NCI-H526 (cell line): ENCODE measurements at regions not wholly inside any gene's neighbourhood (a gene's known extent, or its start where the extent isn't known, plus 50 kb on each side); places are given as distances from the start of the nearest gene placed in this dataset.
"Not testable (repeated sequence)": the region's sequence is repeated elsewhere in the genome, so short reads cannot be mapped to it uniquely, and the experiment has no call there.

ENCODE experiments used
- DNase-seq, 2 experiments: peaks; one replicate each; lab custom pipeline; 2025; lab: John Stamatoyannopoulos, UW

DNA sequence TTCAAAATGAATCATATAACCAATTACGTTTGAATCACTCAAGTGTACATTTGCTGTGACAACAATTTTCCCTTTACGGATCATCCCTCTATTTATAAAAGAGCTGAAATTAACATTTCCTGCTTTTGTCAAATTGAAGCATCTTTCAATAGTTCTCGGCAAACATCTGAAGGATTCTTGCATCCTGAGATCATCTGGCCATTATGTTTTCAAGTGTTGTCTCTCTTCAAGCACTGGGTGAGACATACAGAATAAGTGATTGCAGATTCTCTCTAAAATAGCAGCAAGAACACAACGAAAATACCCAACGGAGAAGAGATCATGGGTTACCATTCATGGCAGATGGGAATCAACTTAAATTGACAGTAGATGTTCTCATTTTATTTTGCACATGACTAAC lies 283.4 kb upstream of the GRAMD2B start:
- no peak for DNase-seq

DNA sequence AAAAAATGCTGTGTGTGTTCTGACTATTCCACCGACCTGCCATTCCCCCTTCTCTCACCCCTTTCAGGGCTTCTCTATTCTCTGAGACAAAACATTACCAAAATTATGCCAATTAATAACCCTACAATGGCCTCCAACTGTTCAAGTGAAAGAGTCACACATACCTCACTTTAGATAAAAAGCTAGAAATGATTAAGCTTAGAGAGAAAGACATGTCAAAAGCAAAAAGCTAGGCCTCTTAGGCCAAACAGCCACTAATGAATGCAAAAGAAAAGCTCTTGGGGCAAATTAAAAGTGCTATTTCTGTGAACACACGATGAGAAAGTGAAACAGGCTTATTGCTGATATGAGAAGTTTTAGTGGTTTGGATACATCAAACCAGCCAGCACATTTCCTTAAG lies 279.6 kb upstream of the GRAMD2B start:
- no peak for DNase-seq

DNA sequence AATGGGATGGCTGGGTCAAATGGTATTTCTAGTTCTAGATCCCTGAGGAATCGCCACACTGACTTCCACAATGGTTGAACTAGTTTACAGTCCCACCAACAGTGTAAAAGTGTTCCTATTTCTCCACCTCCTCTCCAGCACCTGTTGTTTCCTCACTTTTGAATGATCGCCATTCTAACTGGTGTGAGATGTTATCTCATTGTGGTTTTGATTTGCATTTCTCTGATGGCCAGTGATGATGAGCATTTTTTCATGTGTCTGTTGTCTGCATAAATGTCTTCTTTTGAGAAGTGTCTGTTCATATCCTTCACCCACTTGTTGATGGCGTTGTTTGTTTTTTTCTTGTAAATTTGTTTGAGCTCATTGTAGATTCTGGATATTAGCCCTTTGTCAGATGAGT lies 272.9 kb upstream of the GRAMD2B start:
- not testable (repeated sequence) for DNase-seq

DNA sequence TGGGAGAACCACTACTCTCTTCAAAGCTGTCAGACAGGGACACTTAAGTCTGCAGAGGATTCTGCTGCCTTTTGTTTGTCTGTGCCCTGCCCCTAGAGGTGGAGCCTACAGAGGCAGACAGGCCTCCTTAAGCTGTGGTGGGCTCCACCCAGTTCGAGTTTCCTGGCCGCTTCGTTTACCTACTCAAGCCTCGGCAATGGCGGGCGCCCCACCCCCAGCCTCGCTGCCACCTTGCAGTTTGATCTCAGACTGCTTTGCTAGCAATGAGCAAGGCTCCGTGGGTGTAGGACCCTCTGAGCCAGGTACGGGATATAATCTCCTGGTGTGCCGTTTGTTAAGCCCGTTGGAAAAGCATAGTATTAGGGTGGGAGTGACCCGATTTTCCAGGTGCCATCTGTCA lies 267.9 kb upstream of the GRAMD2B start:
- not testable (repeated sequence) for DNase-seq

DNA sequence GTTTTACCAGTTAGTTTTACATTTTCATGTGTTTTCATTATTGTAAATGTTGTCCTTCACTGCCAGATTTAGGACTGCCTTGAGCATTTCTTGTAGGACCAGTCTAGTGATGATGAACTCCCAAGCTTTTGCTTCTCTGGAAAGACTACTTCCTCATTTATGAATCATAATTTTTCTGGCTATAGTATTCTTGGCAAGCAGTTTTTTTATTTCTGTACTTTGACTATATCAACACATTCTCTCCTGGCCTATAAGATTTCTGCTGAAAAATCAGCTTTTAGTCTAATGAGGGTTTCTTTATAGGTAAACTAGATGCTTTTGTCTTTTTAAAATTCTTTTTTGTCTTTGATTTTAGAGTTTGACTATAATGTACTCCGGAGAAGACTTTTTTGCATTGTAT lies 256.8 kb upstream of the GRAMD2B start:
- DNase-seq = no peak

- no peak for DNase-seq
These were observed 254.4 kb upstream of the GRAMD2B start for GRCh38 chr5:126168785-126169184.

DNA sequence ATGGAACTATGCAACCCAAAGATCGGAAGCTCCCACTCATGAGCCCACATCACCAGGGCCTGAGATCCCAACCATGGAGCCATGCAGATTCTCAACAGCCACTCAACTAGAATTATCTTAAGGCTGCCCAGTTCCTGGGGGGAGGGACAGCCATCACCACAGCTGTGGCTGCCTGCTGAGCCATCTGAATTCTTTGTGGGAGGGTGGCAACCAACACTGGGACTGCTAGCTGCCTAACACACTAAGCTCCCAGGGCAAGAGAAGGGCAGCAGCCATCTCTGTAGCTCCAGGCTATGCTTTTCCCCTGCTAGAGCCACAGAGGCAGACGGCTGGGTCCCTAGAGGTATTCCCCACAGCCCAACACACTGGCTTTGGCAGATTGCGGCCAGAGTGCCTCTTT lies 251.3 kb upstream of the GRAMD2B start:
- DNase-seq = no peak

DNA sequence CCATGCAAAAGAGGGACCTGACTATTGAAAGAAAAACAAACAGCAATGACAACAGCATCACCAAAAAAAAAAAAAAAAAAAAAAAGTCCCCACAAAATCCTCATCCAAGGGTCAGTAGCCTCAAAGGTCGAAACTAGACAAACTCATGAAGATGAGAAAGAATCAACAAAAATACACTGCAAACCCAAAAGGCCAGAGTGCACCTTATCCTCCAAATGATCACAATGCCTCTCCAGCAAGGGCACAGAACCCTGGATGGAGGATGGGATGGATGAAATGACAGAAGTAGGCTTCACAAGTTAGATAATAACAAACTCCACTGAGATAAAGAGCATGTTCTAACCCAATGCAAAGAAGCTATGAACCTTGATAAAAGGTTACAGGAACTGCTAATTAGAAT lies 250.4 kb upstream of the GRAMD2B start:
- no peak for DNase-seq

GRCh38 chr5:126178521-126178920 lies 244.7 kb upstream of the GRAMD2B start:
- no peak for DNase-seq

DNA sequence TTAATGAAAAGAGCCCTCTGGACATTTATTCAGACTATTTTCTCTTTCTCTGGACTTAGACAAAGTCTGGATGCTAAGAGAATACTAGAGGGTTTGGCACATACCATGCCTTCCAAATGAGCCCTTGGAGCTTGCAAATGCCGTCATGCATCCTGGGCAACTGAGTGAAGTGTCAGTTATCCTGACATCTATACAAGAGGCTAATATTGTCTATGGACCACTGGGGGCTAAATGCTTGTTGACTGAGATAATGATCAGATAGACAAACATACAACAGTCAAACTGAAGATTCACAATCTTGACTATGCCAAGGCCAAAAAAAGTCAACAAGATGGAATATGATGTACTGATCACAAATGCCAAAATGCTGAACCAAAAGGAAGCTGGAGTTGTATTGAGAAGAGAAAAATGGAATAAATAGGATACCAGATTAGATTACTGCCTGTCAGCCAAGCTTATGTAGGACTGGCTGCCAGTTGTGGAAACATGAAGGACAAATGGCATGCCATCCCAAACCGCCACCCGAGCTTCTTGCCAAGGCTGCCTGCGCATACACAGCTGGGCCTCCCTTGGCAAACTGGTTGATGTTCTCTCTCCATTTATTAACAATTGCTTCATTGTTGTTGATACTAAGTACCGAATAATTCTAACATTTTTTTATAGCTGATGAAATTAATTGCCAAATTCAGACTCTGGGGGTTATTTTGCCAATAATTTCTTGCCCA lies 240.1 kb upstream of the GRAMD2B start:
- no peak for DNase-seq

GRCh38 chr5:126184474-126184873 lies 238.7 kb upstream of the GRAMD2B start:
- DNase-seq = no peak

- DNase-seq = peak in 1 of 2 experiments; percentile 1
These were observed 237.0 kb upstream of the GRAMD2B start for GRCh38 chr5:126186210-126186609.

DNA sequence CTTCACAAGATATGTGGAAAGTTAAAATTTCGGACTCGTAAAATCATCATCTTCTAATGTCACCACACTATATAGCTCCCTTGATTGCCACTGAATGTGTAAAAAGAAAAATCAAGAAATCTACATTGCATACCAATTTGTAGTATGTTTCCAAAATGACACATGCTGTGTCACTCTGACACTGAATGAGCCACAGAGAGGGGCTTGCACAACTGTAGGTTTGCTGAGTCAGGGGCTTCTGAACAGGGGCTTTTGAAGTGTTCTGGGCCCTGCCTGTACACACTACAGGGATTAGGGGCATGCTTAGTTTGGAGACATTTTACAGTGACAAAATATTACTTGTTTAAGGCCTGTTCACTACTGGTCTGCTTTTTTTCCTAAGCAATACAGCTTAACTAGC lies 234.4 kb upstream of the GRAMD2B start:
- no peak for DNase-seq

DNA sequence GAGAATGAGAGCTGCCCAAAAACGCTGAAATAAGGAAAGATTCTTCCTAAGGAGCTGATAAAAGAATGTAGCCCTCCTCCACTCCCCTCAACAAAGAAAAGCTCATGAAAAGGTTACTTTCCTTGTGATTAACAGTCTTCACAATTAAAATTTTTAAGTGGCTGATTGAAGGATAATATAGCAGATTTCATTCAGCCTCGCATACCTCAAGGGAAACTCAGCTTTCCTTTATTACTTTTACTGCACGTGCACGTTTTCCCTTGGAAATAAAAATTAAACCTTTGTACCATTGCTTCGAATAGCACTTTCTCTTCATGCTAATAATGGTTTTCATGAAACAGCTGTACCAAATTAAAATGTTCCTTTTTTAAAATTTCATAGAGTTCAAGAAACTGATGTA lies 234.0 kb upstream of the GRAMD2B start:
- DNase-seq = no peak

DNA sequence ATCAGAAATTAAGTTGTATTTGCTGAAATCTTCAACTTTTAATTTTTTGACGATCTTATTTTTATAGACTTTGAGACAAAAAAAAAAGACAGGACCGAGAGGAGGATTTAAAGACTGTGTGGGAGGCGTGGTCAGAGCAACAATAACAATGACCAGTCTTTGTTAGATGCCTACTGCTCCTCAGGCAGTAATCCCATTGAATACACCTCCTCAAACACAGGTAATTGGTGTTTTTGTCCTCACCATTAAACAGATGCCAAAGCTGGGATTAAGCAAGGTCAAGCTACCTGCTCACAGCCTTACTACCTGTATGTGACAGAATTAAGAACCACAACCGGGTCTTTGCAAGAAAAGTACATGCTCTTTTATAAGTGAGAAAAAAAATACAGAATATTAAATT lies 233.3 kb upstream of the GRAMD2B start:
- DNase-seq = no peak

DNA sequence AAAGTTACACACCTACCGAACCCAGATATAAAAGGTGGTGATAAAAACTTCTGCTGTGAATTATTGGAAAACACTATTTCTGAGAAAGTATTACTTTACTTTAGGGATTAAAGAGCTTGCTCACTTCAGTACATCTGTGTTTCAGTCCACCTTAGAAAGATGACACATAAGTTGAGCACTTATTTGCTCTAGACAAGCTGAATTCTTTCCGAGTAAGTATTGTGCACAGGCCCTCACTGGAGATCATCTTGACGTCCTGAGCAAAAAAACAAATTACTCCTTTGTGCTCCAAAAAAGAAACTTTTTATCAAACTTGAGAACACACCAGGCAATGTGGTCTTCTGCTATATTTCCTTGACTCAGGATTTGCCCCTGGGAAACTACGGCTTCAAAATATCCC lies 231.0 kb upstream of the GRAMD2B start:
- DNase-seq = no peak

DNA sequence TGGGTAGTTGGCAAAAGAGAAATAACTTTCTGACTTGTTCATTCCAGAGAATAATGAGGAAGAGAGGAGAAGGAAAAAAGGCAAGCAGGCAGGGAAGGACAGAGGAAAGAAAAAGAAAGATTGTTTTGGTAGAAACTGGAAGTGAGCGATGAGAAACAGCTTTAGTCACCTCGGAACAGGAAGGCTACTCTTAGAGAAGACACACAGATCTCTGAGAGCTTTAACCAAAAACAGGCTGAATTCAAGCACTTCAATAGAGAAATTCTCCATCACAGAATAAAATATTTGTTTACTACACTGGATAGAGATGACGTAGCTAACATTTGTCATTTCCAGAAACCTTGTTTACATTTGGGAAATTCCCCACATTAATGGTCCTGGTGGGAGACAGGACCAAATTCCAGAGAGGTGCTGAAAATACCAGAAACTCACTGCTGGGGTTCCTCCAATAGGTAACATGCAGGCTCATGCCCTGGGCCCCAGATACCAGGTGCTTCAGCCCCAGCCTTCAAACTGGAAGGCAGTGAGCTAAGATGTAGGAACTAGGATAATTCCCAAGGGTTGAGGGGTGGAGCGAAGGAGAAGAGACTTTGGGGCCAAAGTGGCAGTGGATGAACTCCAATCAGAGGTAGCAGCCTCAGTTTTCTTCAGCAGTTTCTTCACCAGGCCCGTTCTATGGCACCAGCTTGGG lies 227.7 kb upstream of the GRAMD2B start:
- DNase-seq = no peak

- no peak for DNase-seq
These were observed 224.7 kb upstream of the GRAMD2B start for GRCh38 chr5:126198531-126198930.

GRCh38 chr5:126199467-126199866 lies 223.7 kb upstream of the GRAMD2B start:
- no peak for DNase-seq

- DNase-seq = no peak
These were observed 214.5 kb upstream of the GRAMD2B start for GRCh38 chr5:126208691-126209090.

DNA sequence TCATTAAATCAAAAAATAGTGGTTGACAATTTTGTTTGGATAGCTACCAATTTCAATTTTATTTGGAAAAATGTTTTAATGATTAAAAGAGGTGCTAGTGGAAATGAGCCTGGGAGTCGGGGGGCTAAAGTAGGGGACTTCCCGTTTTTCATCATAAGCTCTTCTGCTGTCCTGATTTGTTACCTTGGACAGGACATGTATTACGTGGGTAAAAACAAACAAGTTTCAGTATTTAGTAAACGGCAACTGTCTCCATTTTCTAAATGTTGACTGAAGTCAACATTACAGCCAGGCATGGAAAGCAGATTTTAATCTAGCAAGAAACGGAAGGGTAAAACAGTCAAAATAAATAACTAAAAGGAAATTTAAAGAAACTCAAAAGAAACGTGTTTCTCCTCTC lies 212.3 kb upstream of the GRAMD2B start:
- no peak for DNase-seq

GRCh38 chr5:126219616-126220015 lies 203.6 kb upstream of the GRAMD2B start:
- DNase-seq = no peak

DNA sequence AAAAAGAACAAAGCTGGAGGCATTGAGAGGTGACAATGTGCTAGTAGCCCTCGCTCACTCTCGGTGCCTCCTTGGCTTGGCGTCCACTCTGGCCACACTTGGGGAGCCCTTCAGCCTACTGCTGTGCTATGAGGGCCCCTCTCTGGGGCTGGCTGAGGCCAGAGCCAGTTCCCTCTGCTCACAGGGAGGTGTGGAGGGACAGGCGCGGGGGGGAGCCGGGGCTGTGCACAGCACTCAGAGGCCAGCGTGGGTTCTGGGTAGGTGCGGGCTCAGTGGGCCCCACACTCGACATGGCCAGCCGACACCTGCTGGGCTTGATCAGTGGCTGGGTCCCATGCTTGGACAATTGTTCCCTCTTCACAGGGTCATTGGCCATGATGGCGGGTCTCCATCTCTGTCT lies 202.5 kb upstream of the GRAMD2B start:
- no peak for DNase-seq

- no peak for DNase-seq
These were observed 194.3 kb upstream of the GRAMD2B start for GRCh38 chr5:126228934-126229333.
